Activated CD8-positive, alpha-beta memory T cell treated with anti-CD3 and anti-CD28 coated beads for 48 hours (primary cell): ENCODE measurements at regions not wholly inside any gene's neighbourhood (a gene's known extent, or its start where the extent isn't known, plus 50 kb on each side); places are given as distances from the start of the nearest gene placed in this dataset.
"Not testable (repeated sequence)": the region's sequence is repeated elsewhere in the genome, so short reads cannot be mapped to it uniquely, and the experiment has no call there.

Source experiments
- DNase-seq, 3 experiments: peaks; one replicate each; pipeline ENCODE4 v3.0.0-alpha.2; 2020; ENCODE audit warnings: low read depth in 2 of 3, low spot score in 2 of 3

GRCh38 chr21:18549214-18549905, 145.8 kb upstream of the TMPRSS15 start:
- DNase-seq: no peak

- DNase-seq: no peak
Observed at GRCh38 chr21:18550361-18550760, 146.8 kb upstream of the TMPRSS15 start.

- DNase-seq: no peak
Observed at GRCh38 chr21:18553786-18554185, 150.2 kb upstream of the TMPRSS15 start.

- not testable (repeated sequence) for DNase-seq
Observed at GRCh38 chr21:18567770-18568169, 164.2 kb upstream of the TMPRSS15 start.

- DNase-seq: no peak
Observed at GRCh38 chr21:18588001-18588662, 184.5 kb upstream of the TMPRSS15 start.

GRCh38 chr21:18601146-18601545, 197.6 kb upstream of the TMPRSS15 start:
- DNase-seq: no peak

GRCh38 chr21:18602711-18603110, 199.1 kb upstream of the TMPRSS15 start:
- DNase-seq: no peak

- DNase-seq: no peak
Observed at GRCh38 chr21:18603261-18603660, 199.7 kb upstream of the TMPRSS15 start.

GRCh38 chr21:18603980-18604379, 200.4 kb upstream of the TMPRSS15 start:
- DNase-seq: no peak

- no peak for DNase-seq
Observed at GRCh38 chr21:18608226-18608625, 204.6 kb upstream of the TMPRSS15 start.

GRCh38 chr21:18614303-18614702, 210.7 kb upstream of the TMPRSS15 start:
- no peak for DNase-seq

GRCh38 chr21:18617291-18617690, 213.7 kb upstream of the TMPRSS15 start:
- DNase-seq: no peak

GRCh38 chr21:18620436-18620835, 216.9 kb upstream of the TMPRSS15 start:
- DNase-seq: no peak

- no peak for DNase-seq
Observed at GRCh38 chr21:18622383-18622782, 218.8 kb upstream of the TMPRSS15 start.

- no peak for DNase-seq
Observed at GRCh38 chr21:18630446-18630845, 226.9 kb upstream of the TMPRSS15 start.

- DNase-seq: no peak
Observed at GRCh38 chr21:18636897-18637296, 233.3 kb upstream of the TMPRSS15 start.

GRCh38 chr21:18646116-18646515, 242.5 kb upstream of the TMPRSS15 start:
- DNase-seq: no peak

- DNase-seq: no peak
Observed at GRCh38 chr21:18655931-18656330, 252.3 kb upstream of the TMPRSS15 start.

GRCh38 chr21:18661842-18662241, 258.3 kb upstream of the TMPRSS15 start:
- DNase-seq: no peak

GRCh38 chr21:18663663-18664062, 260.1 kb upstream of the TMPRSS15 start:
- DNase-seq: no peak

- DNase-seq: no peak
Observed at GRCh38 chr21:18666725-18667124, 263.1 kb upstream of the TMPRSS15 start.

GRCh38 chr21:18673789-18674188, 270.2 kb upstream of the TMPRSS15 start:
- DNase-seq: no peak

GRCh38 chr21:18677632-18678031, 274.0 kb upstream of the TMPRSS15 start:
- DNase-seq: no peak
